WTC11 (cell line): ENCODE measurements at regions not wholly inside any gene's neighbourhood (a gene's known extent, or its start where the extent isn't known, plus 50 kb on each side); places are given as distances from the start of the nearest gene placed in this dataset.
A peak's percentile ranks its signal among the peaks of the same experiment; 100 is the strongest.

Source experiments
- ATAC-seq: fragments of 200-7000 bp; cut with Tn5 transposase; 2 replicates; pipeline ENCODE4 v1.10.0; 2021; ENCODE audit warnings: mild to moderate bottlenecking, moderate library complexity
- CTCF ChIA-PET: fragments of 300-600 bp; sonication (Branson Sonifier 250); formaldehyde crosslinking; loops from one replicate; lab custom pipeline; 2021; ENCODE audit warnings: antibody characterized with exemption; lab: Charles Lee
- POLR2A ChIA-PET: fragments of 350-600 bp; sonication (Branson Sonifier 250); formaldehyde crosslinking; loops from one replicate; lab custom pipeline; 2021; ENCODE audit warnings: antibody characterized with exemption; lab: Charles Lee
- DNase-seq: peaks from one replicate; pipeline ENCODE4 v3.0.0; 2021; ENCODE audit warnings: low spot score
- H3K27ac Mint-ChIP-seq: 2 replicates; pipeline ENCODE4 v1.8.0; 2021; ENCODE audit warnings: mixed read lengths
- H3K27me3 Mint-ChIP-seq: 2 replicates; pipeline ENCODE4 v1.8.0; 2021; ENCODE audit warnings: low read depth, mild to moderate bottlenecking, moderate library complexity, mixed read lengths
- H3K36me3 Mint-ChIP-seq: 2 replicates; pipeline ENCODE4 v1.8.0; 2021; ENCODE audit warnings: mixed read lengths
- H3K4me1 Mint-ChIP-seq: 2 replicates; pipeline ENCODE4 v1.8.0; 2022; ENCODE audit warnings: mixed read lengths
- H3K4me3 Mint-ChIP-seq: 2 replicates; pipeline ENCODE4 v1.8.0; 2021; ENCODE audit warnings: mild to moderate bottlenecking, moderate library complexity, mixed read lengths
- H3K9me3 Mint-ChIP-seq: 2 replicates; pipeline ENCODE4 v1.8.0; 2021; ENCODE audit warnings: mixed read lengths
- MAX ChIP-seq: sonication (generic); formaldehyde crosslinking; IDR thresholded peaks from 2 replicates; pipeline ENCODE4 v1.8.0; 2022; ENCODE audit warnings: mild to moderate bottlenecking, missing genetic modification reagents
- SMAD3 ChIP-seq: sonication (generic); formaldehyde crosslinking; IDR thresholded peaks from 2 replicates; pipeline ENCODE4 v1.8.0; 2022; ENCODE audit warnings: missing genetic modification reagents, mild to moderate bottlenecking, borderline replicate concordance
- TEAD4 ChIP-seq: sonication (generic); formaldehyde crosslinking; IDR thresholded peaks from 2 replicates; pipeline ENCODE4 v1.8.0; 2022; ENCODE audit warnings: mild to moderate bottlenecking, missing genetic modification reagents
- TP53 ChIP-seq: sonication (generic); formaldehyde crosslinking; IDR thresholded peaks from 2 replicates; pipeline ENCODE4 v1.8.1; 2023; ENCODE audit warnings: mild to moderate bottlenecking, missing genetic modification reagents
- ZNF232 ChIP-seq: sonication (generic); formaldehyde crosslinking; IDR thresholded peaks from 2 replicates; pipeline ENCODE4 v1.8.0; 2022; ENCODE audit warnings: mild to moderate bottlenecking, missing genetic modification reagents
- ZNF263 ChIP-seq: sonication (generic); formaldehyde crosslinking; IDR thresholded peaks from 2 replicates; pipeline ENCODE4 v1.8.1; 2022; ENCODE audit warnings: low read depth, mild to moderate bottlenecking, moderate library complexity, missing genetic modification reagents
- ZNF423 ChIP-seq: fragments of 250-450 bp; sonication (Bioruptor Pico); IDR thresholded peaks from 2 replicates; pipeline ENCODE4 v2.1.2; 2022; ENCODE audit warnings: mild to moderate bottlenecking, moderate library complexity
- TF ChIP-seq, protein P1 (sequence below): sonication (generic); formaldehyde crosslinking; IDR thresholded peaks from 2 replicates; pipeline ENCODE4 v1.8.0; 2023; ENCODE audit warnings: mild to moderate bottlenecking, missing genetic modification reagents
- TF ChIP-seq, protein P2 (sequence below): sonication (generic); formaldehyde crosslinking; conservative IDR thresholded peaks from 2 replicates; pipeline ENCODE4 v1.8.1; 2022; ENCODE audit warnings: mild to moderate bottlenecking, missing genetic modification reagents
- TF ChIP-seq, protein P3 (sequence below): sonication (generic); formaldehyde crosslinking; IDR thresholded peaks from 2 replicates; pipeline ENCODE4 v1.8.1; 2022; ENCODE audit warnings: missing genetic modification reagents, borderline replicate concordance

DNA sequence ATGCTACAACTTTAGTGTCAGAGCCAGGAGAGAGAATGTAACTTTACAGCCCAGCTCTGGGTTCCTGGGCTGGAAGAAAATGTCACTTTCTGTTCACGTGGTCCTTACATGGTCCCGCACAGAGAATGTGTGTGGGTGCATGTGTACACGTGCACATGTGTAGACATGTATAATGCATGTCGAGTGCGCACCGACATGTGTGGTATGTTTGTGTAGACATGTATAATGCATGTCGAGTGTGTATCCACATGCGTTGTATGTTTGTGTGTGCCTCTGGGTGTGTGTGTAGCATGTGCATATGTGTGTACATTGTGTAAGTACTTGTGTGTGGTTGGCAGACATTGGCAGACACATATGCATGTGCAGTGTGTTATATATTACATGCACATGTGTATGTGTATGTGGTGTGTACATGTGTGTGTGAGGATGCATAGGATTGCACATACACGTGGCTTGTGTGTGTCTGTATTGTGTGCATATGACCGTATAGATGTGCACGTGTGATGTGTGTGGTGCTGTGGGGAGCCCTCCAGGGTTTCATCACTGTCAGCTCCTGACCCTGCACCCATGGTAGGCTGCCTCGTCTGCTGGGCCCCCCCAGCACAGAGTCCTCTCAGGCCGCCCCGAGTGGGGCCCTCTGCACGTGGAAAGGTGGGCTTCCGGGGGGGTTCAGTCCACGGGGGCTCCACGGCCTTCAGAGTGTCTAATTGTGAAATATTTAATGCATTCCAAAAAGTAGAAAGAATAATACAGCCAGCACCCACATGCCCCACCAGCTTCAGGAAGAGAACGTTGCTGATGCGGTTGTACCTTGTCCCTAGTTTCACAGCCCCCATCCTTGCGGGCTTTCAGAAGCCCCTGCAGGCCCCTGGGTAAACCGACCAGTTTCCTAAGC lies 214.2 kb upstream of the GSE1 start:
- ChIA-PET CTCF (interaction anchor here (1.0 to 14.8 kb wide), 3 partner anchors 20 to 211 kb away, joined by 3 to 229 read pairs (median 45); no protein-coding TSS in a partner anchor), POLR2A (no interaction called here)
- ATAC-seq: no peak
- H3K4me3 Mint-ChIP-seq: no peak overlapping the region
- H3K9me3 Mint-ChIP-seq: no peaks in the 10 kb centered on the region
- H3K4me1 Mint-ChIP-seq: peaks cover 58% of the 10 kb centered on the region
- H3K27me3 Mint-ChIP-seq: no peaks in the 10 kb centered on the region
- no peaks in the 10 kb centered on the region for H3K36me3 Mint-ChIP-seq
- no peak for TF ChIP-seq TP53 (CRISPR knock-in tag)
- TF ChIP-seq, protein P1, sequence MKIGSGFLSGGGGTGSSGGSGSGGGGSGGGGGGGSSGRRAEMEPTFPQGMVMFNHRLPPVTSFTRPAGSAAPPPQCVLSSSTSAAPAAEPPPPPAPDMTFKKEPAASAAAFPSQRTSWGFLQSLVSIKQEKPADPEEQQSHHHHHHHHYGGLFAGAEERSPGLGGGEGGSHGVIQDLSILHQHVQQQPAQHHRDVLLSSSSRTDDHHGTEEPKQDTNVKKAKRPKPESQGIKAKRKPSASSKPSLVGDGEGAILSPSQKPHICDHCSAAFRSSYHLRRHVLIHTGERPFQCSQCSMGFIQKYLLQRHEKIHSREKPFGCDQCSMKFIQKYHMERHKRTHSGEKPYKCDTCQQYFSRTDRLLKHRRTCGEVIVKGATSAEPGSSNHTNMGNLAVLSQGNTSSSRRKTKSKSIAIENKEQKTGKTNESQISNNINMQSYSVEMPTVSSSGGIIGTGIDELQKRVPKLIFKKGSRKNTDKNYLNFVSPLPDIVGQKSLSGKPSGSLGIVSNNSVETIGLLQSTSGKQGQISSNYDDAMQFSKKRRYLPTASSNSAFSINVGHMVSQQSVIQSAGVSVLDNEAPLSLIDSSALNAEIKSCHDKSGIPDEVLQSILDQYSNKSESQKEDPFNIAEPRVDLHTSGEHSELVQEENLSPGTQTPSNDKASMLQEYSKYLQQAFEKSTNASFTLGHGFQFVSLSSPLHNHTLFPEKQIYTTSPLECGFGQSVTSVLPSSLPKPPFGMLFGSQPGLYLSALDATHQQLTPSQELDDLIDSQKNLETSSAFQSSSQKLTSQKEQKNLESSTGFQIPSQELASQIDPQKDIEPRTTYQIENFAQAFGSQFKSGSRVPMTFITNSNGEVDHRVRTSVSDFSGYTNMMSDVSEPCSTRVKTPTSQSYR: no peak
- TF ChIP-seq, protein P2, sequence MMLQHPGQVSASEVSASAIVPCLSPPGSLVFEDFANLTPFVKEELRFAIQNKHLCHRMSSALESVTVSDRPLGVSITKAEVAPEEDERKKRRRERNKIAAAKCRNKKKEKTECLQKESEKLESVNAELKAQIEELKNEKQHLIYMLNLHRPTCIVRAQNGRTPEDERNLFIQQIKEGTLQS: no peak
- no peak for TF ChIP-seq ZNF232 (CRISPR knock-in tag)
- no peak for TF ChIP-seq SMAD3 (CRISPR knock-in tag)
- no peak for TF ChIP-seq ZNF263 (CRISPR knock-in tag)
- TF ChIP-seq TEAD4: no peak
- no peak overlapping the region; the same call in 1 of the 2 replicates for H3K27ac Mint-ChIP-seq
- peak; percentile 1 for DNase-seq

DNA sequence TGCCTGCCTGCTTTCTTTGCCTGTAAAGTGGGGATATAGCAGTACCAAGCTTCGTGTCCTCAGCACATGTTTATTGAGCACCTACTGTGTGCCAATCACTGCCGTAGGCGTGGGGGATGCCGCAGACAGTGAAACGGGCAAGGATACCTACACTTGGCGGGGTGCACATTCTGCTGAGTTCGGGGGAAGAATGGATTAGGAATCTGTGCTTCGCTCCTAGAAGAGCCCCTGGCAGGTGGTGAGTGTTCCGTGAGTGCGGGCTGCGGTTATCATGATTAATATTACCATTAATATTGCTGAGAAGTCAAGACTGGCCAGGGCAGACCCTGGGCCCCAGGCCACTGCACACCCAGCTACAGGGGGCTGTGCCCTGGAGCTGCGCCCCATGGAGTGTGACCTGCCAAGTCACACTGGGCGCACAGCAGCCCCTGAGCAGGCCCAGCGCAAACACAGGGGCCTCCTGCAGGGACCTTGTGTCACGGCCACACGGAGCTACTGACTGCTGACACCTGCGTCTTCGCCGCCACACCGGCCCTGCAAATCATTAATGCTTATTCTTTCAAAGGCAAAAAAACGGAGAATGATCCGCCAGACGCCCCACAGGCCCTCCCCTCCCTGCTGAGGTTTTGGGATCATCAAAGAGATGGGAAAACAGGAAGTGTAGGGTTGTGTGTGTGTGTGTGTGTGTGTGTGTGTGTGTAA lies 213.4 kb upstream of the GSE1 start:
- DNase-seq (peak; percentile 14), ATAC-seq (no peak)
- CTCF ChIA-PET: interaction anchor here (14.8 kb wide), 1 partner anchor 19 kb away, joined by 229 read pairs; no protein-coding TSS in a partner anchor
- no peaks in the 10 kb centered on the region for H3K36me3 Mint-ChIP-seq
- H3K4me1 Mint-ChIP-seq: peaks cover 50% of the 10 kb centered on the region
- H3K4me3 Mint-ChIP-seq: no peak overlapping the region
- no peaks in the 10 kb centered on the region for H3K9me3 Mint-ChIP-seq
- no peak overlapping the region; the same call in 1 of the 2 replicates for H3K27ac Mint-ChIP-seq
- peak; percentile 68; the same call in 1 of the 2 replicates for TF ChIP-seq ZNF423
- TF ChIP-seq, protein P3, sequence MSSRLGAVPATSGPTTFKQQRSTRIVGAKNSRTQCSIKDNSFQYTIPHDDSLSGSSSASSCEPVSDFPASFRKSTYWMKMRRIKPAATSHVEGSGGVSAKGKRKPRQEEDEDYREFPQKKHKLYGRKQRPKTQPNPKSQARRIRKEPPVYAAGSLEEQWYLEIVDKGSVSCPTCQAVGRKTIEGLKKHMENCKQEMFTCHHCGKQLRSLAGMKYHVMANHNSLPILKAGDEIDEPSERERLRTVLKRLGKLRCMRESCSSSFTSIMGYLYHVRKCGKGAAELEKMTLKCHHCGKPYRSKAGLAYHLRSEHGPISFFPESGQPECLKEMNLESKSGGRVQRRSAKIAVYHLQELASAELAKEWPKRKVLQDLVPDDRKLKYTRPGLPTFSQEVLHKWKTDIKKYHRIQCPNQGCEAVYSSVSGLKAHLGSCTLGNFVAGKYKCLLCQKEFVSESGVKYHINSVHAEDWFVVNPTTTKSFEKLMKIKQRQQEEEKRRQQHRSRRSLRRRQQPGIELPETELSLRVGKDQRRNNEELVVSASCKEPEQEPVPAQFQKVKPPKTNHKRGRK: no peak
- POLR2A ChIA-PET: no interaction called here
- H3K27me3 Mint-ChIP-seq: no peaks in the 10 kb centered on the region

- ChIA-PET POLR2A (no interaction called here), CTCF (interaction anchor here (14.8 kb wide), 1 partner anchor 18 kb away, joined by 229 read pairs; no protein-coding TSS in a partner anchor)
- no peak overlapping the region for H3K27ac Mint-ChIP-seq
- no peaks in the 10 kb centered on the region for H3K36me3 Mint-ChIP-seq
- TF ChIP-seq MAX (CRISPR knock-in tag) (no peak), ZNF232 (CRISPR knock-in tag) (no peak)
- DNase-seq (peak; percentile 6), ATAC-seq (no peak)
- peaks cover 43% of the 10 kb centered on the region for H3K4me1 Mint-ChIP-seq
- no peaks in the 10 kb centered on the region for H3K27me3 Mint-ChIP-seq
- H3K4me3 Mint-ChIP-seq: no peak overlapping the region
- no peaks in the 10 kb centered on the region for H3K9me3 Mint-ChIP-seq
Observed at GRCh38 chr16:85400305-85401205, 212.6 kb upstream of the GSE1 start.
